Amniotic stem cell (primary cell): ENCODE measurements at regions not wholly inside any gene's neighbourhood (a gene's known extent, or its start where the extent isn't known, plus 50 kb on each side); places are given as distances from the start of the nearest gene placed in this dataset.
"Not testable (repeated sequence)": the region's sequence is repeated elsewhere in the genome, so short reads cannot be mapped to it uniquely, and the experiment has no call there.

Source experiments
- DNase-seq: peaks from one replicate; lab custom pipeline; 2025; lab: John Stamatoyannopoulos, UW

GRCh38 chr2:35443087-35443486 lies 912.5 kb upstream of the CRIM1 start:
- DNase-seq, result no peak

DNA sequence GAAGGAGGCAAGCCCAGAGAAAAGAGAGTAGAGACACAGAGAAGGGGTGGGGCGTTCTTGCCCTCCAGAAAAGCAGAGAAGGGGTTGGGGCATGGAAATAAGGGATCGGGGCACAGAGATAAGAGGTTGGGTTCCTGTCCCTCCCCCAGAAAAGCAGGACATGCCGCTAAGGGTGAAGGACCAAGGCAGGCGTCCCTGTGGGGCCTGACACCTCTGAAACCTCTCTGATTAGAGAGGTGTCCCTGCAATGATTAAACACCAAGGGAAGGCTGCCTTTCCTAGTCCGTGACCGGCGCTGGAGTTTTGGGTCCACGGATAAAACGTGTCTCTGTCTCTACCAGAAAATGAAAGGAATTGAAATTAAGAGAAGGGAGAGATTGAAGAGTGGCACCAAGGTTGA lies 914.0 kb upstream of the CRIM1 start:
- DNase-seq, result not testable (repeated sequence)

DNA sequence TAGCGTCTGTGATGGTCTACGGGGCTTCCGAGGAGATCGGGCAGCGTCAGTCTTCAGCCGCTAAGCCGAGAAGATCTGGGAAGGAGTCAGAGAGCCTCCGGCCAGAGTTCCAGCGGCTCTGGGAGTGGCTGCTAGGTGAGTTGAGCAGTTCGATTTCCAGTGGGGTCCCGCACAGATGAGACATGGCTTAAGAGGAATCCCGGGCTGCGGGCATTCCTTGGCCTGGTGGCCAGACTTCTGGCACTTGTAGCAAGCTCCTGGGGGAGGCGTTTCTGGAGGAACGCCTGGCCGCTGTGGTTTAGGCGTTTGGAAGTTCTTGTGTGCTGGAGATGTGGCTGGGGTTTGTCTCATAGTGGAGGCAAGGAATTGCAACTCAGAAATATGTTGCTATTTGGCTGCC lies 915.3 kb upstream of the CRIM1 start:
- DNase-seq, result not testable (repeated sequence)

- not testable (repeated sequence) for DNase-seq
Measured at GRCh38 chr2:35436893-35437292, 918.7 kb upstream of the CRIM1 start.

- DNase-seq, result no peak
Measured at GRCh38 chr2:35428548-35428947, 927.0 kb upstream of the CRIM1 start.

- no peak for DNase-seq
Measured at GRCh38 chr2:35421485-35421884, 934.1 kb upstream of the CRIM1 start.

DNA sequence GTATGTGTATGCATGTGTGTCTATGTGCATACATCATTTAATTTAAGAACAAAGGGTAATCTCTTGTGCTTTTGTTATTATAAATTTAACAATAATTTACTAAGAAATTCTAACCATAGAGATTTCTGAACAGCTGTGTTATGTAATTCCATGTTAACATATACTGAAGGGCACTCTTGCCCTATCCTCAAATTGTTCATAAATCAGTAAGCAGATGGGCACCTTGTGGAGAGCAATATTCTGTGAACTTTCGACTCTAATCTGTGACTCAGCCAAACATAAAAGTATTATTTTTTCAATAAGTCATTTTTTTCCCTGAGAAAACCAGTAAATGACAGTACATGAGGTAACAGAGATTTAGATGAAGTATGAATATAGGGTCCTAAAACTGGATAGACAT lies 938.3 kb upstream of the CRIM1 start:
- DNase-seq, result no peak

DNA sequence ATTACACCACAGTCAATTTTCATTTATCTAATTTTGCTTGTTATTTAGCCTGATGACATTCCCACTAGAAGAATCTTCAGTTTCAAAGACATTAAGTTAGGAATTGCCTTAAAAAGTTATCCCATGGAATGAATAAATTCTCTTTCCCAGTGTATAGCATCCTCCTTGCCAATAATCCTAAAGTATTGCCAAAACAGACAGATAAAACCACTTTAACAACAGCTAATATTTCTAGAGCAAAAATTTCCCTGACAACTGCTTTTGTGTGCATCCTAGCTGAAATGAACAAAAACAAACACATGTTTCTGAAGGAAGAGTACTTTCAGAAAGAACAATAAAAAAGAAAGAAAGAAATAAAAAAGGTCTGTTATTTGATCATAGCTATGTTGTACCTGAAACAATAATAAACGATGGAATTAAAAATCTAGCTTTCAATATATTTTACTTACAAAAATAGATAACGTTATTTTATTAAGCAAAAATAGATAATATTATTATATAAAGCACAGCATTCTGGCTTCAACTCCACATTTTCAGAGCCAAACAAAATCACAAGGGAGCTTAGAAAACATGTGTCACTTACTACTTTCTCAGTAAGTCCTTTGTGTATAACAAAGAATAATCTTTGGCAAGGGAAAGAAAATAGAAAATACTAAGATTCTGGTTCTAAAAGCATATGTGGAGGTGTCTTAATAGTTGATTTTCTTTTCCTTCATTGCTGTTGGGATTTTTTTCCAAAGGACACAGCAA lies 939.0 kb upstream of the CRIM1 start:
- no peak for DNase-seq

GRCh38 chr2:35415942-35416341 lies 939.6 kb upstream of the CRIM1 start:
- no peak for DNase-seq

DNA sequence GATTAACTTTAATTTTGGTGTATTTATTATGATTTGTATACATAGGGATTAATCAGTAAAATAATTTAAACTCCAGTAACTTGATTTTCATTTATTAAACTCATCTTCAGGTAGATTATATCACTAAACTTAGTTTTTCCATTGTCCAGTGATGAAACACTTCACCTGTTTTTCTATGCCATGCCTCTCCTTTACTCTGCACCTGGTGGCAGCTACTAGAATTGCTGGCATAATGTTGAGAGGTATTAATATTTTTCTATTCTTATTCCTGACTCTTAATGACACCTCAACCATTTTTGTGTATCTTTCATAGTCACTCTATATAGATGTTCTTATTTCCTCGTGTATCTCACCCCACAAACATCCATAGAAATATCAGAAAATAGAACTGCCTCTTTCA lies 940.3 kb upstream of the CRIM1 start:
- no peak for DNase-seq

- peak; percentile 3 for DNase-seq
Measured at GRCh38 chr2:35410431-35411061, 945.0 kb upstream of the CRIM1 start.

- DNase-seq, result no peak
Measured at GRCh38 chr2:35409762-35410161, 945.8 kb upstream of the CRIM1 start.

GRCh38 chr2:35408320-35408719 lies 947.3 kb upstream of the CRIM1 start:
- no peak for DNase-seq

DNA sequence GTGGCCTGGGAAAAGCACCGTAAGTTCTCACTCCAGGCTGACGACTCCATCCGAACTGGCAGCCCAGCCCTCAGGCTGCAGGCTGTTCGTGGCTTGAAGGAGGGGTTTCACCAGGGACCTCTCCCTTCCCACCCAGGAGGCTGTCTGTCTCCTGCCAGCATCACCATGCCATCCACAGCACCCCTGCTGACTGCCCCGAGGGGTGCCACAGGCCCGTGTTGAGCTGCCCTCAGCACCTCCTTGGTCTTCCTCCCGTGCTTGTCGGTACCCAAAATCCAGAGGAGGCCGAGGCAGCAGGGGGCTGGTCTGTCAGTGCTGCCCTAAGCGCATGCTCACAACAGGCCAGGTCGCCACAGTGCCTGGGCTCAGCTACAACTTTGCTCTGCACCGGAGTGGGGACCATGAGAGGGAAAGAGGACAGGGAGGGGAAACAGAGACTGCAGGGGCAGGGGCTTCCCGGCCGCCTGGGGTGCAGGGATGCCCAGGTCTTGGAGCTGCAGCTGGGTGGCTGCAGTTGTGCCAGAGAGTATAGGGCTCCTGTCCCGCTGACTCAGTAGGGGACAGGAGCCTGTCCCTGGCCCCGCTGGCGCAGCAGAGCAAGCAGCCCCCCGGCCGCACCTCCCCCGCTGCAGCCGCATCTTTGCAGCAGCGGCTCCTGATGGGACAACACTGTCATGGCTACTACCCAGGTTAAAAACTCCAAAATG lies 963.7 kb upstream of the CRIM1 start:
- no peak for DNase-seq

- DNase-seq, result no peak
Measured at GRCh38 chr2:35378791-35379190, 976.8 kb upstream of the CRIM1 start.

DNA sequence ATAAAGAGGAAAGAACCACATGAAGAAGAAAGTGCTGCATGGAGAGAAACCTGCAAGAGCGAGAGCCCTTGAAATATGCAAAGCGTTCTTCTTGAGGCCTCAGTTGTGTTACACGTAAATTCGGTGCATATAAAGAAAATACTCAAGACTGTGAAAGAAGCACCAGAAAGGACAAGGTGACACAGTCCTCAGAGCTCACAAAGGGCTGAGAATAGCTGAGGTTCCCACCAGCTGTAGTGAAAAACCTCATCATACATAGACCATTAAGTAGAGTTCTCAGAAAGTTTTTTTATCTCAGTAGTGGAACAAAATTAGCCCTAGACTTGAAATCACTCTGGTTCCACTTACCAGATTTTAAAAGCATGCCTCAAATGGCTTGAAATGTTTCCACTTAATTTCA lies 980.7 kb upstream of the CRIM1 start:
- no peak for DNase-seq

DNA sequence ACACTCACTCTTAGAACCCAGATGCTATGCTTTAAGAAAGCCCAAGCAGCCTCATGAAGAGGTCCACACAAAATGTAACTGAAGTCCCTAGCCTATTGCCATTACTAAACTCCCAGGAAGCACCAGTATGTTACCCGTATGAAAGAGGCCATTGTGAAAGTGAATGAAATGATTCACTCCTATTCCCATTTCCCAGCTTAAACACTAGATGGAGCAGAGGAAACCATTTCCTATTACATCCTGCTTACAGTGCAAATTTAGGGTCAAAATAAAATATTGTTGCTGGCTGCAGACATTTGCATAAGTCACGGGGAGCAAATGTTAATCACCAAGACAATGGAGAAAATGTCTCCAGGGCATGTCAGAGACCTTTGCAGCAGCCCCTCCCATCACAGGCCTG lies 989.7 kb upstream of the CRIM1 start:
- DNase-seq, result no peak

DNA sequence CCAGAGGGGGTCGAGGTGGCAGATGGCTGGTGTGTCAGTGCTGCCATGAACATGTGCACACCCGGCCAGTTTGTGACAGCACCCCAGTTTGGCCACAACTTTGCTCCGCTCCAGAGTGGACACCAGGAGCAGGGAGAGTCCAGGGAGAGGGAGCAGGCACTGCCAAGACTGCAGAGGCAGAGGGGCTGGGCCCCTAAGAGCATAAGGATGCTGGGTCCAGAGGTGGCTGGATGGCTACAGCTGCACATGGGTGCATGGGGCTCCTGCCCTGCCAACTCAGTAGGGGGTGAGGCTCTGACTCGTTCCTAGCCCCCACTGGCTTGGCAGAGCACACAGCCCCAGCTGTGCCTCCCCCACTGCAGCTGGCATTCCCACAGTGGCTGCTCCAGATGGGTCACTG lies 999.2 kb upstream of the CRIM1 start:
- no peak for DNase-seq

- no peak for DNase-seq
Measured at GRCh38 chr2:35355056-35355455, 1000.5 kb upstream of the CRIM1 start.

DNA sequence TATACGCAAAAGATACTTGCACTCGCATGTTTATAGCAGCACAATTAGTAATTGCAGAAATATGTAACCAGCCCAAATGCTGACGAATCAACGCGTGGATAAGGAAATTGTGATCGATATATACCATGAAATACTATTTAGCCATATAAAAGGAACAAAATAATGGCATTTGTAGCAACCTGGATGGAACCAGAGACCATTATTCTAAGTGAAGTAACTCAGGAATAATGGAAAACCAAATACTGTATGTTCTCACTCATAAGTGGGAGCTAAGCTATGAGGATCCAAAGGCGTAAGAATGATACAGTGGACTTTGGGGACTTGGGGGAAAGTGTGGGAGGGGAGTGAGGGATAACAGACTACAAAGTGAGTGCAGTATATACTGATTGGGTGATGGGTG lies 1008.0 kb upstream of the CRIM1 start:
- no peak for DNase-seq

- DNase-seq, result no peak
Measured at GRCh38 chr2:35343135-35343534, 1012.4 kb upstream of the CRIM1 start.

DNA sequence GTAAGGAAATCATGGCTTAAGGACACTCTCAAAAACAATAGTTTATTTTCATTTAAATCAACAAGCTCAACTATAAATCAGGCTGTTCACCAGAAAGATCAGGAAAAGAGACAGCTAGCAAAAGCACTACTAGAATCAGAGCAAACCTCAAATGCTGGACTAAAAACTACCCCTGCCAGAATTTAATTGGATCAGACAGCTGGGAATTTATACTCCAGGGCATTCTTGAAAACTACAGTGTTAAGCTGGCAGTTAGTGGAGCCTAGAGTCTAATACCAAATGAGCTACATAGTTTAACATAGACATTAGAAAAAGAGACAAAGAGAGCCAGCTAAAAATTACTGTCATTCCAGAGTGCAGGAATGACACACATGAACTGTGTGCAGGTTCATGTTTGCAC lies 1016.4 kb upstream of the CRIM1 start:
- DNase-seq, result no peak

- no peak for DNase-seq
Measured at GRCh38 chr2:35337922-35338321, 1017.7 kb upstream of the CRIM1 start.
